IMR-90 (cell line): ENCODE measurements at regions not wholly inside any gene's neighbourhood (a gene's known extent, or its start where the extent isn't known, plus 50 kb on each side); places are given as distances from the start of the nearest gene placed in this dataset.

Experiments
- ATAC-seq: fragments of 200-7000 bp; cut with Tn5 transposase; 2 replicates; pipeline ENCODE4 v1.9.1; 2020; ENCODE audit warnings: low read depth, mild to moderate bottlenecking, moderate library complexity
- BruUV-seq: library from RNA; stranded (reverse); fragments of 400-500 nt; replicated peaks from 2 replicates; lab custom pipeline; 2021; lab: Mats Ljungman, UMichigan
- CTCF ChIA-PET: fragments of 300-600 bp; formaldehyde crosslinking; extraction: SDS; loops from one replicate; lab custom pipeline; 2021; ENCODE audit warnings: antibody characterized with exemption; lab: Yijun Ruan, JAX
- POLR2A ChIA-PET: fragments of 300-600 bp; sonication (Branson Sonifier 250); formaldehyde crosslinking; loops from one replicate; lab custom pipeline; 2022; ENCODE audit warnings: antibody characterized with exemption; ENCODE audit not compliant: unreplicated experiment; lab: Charles Lee
- DNase-seq: peaks from one replicate; pipeline ENCODE4 v3.0.0; 2013
- H2AFZ ChIP-seq: replicated peaks from 2 replicates; pipeline ENCODE3; 2013; ENCODE audit warnings: low read length, mild to moderate bottlenecking; ENCODE audit not compliant: poor library complexity
- H2AK5ac ChIP-seq: 2 replicates; pipeline ENCODE4 v1.6.1; 2013; ENCODE audit warnings: low read depth, low read length, inconsistent platforms
- H2AK9ac ChIP-seq: replicated peaks from 2 replicates; pipeline ENCODE3; 2013; ENCODE audit warnings: mild to moderate bottlenecking, low read depth, low read length, moderate library complexity; ENCODE audit not compliant: poor library complexity
- H2BK120ac ChIP-seq: 2 replicates; pipeline ENCODE4 v1.6.1; 2013; ENCODE audit warnings: low read depth, low read length, inconsistent platforms
- H2BK15ac ChIP-seq: 3 replicates; pipeline ENCODE4 v1.6.1; 2013; ENCODE audit warnings: low read depth, low read length, inconsistent platforms
- H2BK20ac ChIP-seq: 2 replicates; pipeline ENCODE4 v1.6.1; 2013; ENCODE audit warnings: low read depth, mild to moderate bottlenecking, inconsistent platforms, low read length, moderate library complexity
- H2BK5ac ChIP-seq: 2 replicates; pipeline ENCODE4 v1.6.1; 2013; ENCODE audit warnings: mild to moderate bottlenecking, low read depth, low read length, inconsistent platforms; ENCODE audit not compliant: poor library complexity, severe bottlenecking
- H3K14ac ChIP-seq: replicated peaks from 2 replicates; pipeline ENCODE4 v1.6.1; 2013; ENCODE audit warnings: low read depth, low read length, inconsistent platforms
- H3K18ac ChIP-seq: 2 replicates; pipeline ENCODE4 v1.6.1; 2013; ENCODE audit warnings: low read depth, low read length, control low read depth
- H3K23ac ChIP-seq: 2 replicates; pipeline ENCODE4 v1.6.1; 2013; ENCODE audit warnings: low read depth, low read length, inconsistent platforms
- H3K27ac ChIP-seq: 2 replicates; pipeline ENCODE4 v1.5.1; 2013; ENCODE audit warnings: mild to moderate bottlenecking, control low read depth, low read length; ENCODE audit not compliant: insufficient read depth
- H3K27me3 ChIP-seq: 2 replicates; pipeline ENCODE4 v1.6.1; 2013; ENCODE audit warnings: low read length; ENCODE audit not compliant: control insufficient read depth, insufficient read depth
- H3K36me3 ChIP-seq: 2 replicates; pipeline ENCODE4 v1.6.1; 2013; ENCODE audit warnings: low read length, mixed read lengths; ENCODE audit not compliant: control insufficient read depth, insufficient read depth
- H3K4ac ChIP-seq: 2 replicates; pipeline ENCODE4 v1.6.1; 2013; ENCODE audit warnings: low read depth, low read length, inconsistent platforms
- H3K4me1 ChIP-seq: 2 replicates; pipeline ENCODE4 v1.6.1; 2013; ENCODE audit warnings: low read length, mixed read lengths; ENCODE audit not compliant: control insufficient read depth, insufficient read depth
- H3K4me2 ChIP-seq: 2 replicates; pipeline ENCODE4 v1.6.1; 2013; ENCODE audit warnings: low read depth, mild to moderate bottlenecking, control low read depth, low read length, moderate library complexity
- H3K4me3 ChIP-seq: 2 replicates; pipeline ENCODE4 v1.5.1; 2013; ENCODE audit warnings: low read depth, mild to moderate bottlenecking, control low read depth, low read length, moderate library complexity; ENCODE audit not compliant: insufficient read depth
- H3K56ac ChIP-seq: 2 replicates; pipeline ENCODE4 v1.6.1; 2013; ENCODE audit warnings: low read length, inconsistent platforms; ENCODE audit not compliant: insufficient read depth; ENCODE audit errors: extremely low read depth
- H3K79me1 ChIP-seq, 2 experiments: 2 replicates each; pipeline ENCODE4 v1.6.1; 2013; ENCODE audit warnings: low read length in 2 of 2, inconsistent platforms in 1 of 2, low read depth in 1 of 2
- H3K9ac ChIP-seq: 2 replicates; pipeline ENCODE4 v1.6.1; 2013; ENCODE audit warnings: low read depth, low read length, control low read depth
- H3K9me1 ChIP-seq: 2 replicates; pipeline ENCODE4 v1.6.1; 2013; ENCODE audit warnings: low read length, inconsistent platforms; ENCODE audit not compliant: insufficient read depth
- H3K9me3 ChIP-seq: 2 replicates; pipeline ENCODE4 v1.6.1; 2013; ENCODE audit warnings: low read length; ENCODE audit not compliant: control insufficient read depth, insufficient read depth
- H4K20me1 ChIP-seq: 2 replicates; pipeline ENCODE4 v1.6.1; 2013; ENCODE audit warnings: low read length, inconsistent platforms; ENCODE audit not compliant: insufficient read depth
- H4K5ac ChIP-seq: 2 replicates; pipeline ENCODE4 v1.6.1; 2013; ENCODE audit warnings: mild to moderate bottlenecking, low read depth, low read length, control low read depth
- H4K8ac ChIP-seq, 2 experiments: 2 replicates each; pipeline ENCODE4 v1.6.1; 2013; ENCODE audit warnings: low read depth in 2 of 2, low read length in 2 of 2, control low read depth in 1 of 2, inconsistent platforms in 1 of 2
- H4K91ac ChIP-seq: 2 replicates; pipeline ENCODE4 v1.6.1; 2013; ENCODE audit warnings: low read depth, low read length, inconsistent platforms; ENCODE audit not compliant: insufficient read depth
- BHLHE40 ChIP-seq: fragments of 150-350 bp; IDR thresholded peaks from 2 replicates; pipeline ENCODE4 v1.6.1; 2016; ENCODE audit warnings: mild to moderate bottlenecking, low read depth, low read length
- MAZ ChIP-seq: IDR thresholded peaks from 2 replicates; pipeline ENCODE4 v1.6.1; 2012; ENCODE audit warnings: low read depth, mild to moderate bottlenecking, low read length, improper control_type of control experiment, moderate library complexity, borderline replicate concordance
- SMC3 ChIP-seq: fragments of 150-350 bp; IDR thresholded peaks from 2 replicates; pipeline ENCODE4 v1.6.1; 2016; ENCODE audit warnings: low read depth, mild to moderate bottlenecking, antibody characterized with exemption, low read length, moderate library complexity
- WGBS, 2 experiments: methylation state at CpG; one replicate each; pipeline versions ENCODE4 v1.1.5 to v1.1.7; 2013; ENCODE audit warnings: missing lambda C conversion rate in 2 of 2; ENCODE audit not compliant: insufficient read length in 1 of 2; ENCODE audit errors: extremely low coverage in 2 of 2; 5-methylcytosine and 5-hydroxymethylcytosine counted together
- dilution Hi-C: fragments of 300-500 bp; cut with HindIII; formaldehyde crosslinking; loops from one replicate; pipeline ENCODE4 v1.14.3; 2018; ENCODE audit warnings: low sequenced_read_pairs; ENCODE audit not compliant: unreplicated experiment
- in situ Hi-C: fragments of 300-500 bp; cut with MboI; formaldehyde crosslinking; loops from 3 replicates; pipeline ENCODE4 v1.14.3; 2019; ENCODE audit warnings: low sequenced_read_pairs, inconsistent platforms, mixed read lengths
- intact Hi-C: fragments of 100-400 bp; cut with micrococcal nuclease; formaldehyde crosslinking; loops from 2 replicates; pipeline ENCODE4 v1.10.0; 2022
- TF ChIP-seq, protein P1 (sequence below): conservative IDR thresholded peaks from 2 replicates; pipeline ENCODE4 v1.5.1; 2012; ENCODE audit warnings: mild to moderate bottlenecking, low read depth, low read length, improper control_type of control experiment

DNA sequence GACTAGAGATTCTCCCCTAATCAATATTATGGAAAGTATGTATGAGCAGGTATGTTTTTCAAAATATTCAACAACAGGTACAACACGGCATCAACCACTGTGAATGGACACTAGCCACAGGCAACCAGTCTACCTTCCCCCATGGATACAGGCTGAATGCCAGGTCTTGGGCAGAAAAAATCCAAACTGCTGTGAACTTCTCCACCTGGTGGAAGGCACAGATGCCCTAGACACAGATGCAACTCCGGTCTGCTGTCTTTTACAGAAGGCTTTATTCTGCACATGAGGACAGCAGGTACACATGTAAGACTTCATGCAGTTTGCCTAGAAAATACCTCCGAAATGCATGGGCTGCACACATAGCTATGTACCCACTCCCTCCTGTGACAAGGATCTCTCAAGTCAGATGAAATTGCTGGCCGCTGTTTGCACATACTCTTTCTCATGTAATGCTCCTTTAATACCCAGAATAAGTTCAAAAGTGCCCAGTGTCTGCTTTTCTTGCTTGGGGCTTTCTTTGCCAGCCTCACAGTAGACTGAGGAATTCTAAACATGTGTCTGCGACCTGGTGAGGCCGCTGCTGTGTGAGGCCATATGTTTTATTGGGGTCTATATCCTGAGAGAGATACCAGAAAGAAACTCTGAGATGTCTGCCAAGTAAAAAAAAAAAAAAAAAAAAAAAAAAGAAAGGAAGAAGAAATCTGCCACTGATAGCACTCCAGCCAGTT lies 325.9 kb downstream of the FOXO1 start:
- ATAC-seq: no peak
- CTCF ChIA-PET: no interaction called here
- dilution Hi-C loops: no loop called here

More for the DNA sequence above, 325.9 kb downstream of the FOXO1 start:
- no peak overlapping the region for H2AK5ac ChIP-seq
- no peak overlapping the region for H3K4me3 ChIP-seq
- no peak overlapping the region for H3K14ac ChIP-seq
- no peaks in the 10 kb centered on the region; the same call in 1 of the 2 replicates for H3K9me3 ChIP-seq
- H2BK120ac ChIP-seq: no peak overlapping the region
- H3K4me2 ChIP-seq: no peak overlapping the region
- no peaks in the 10 kb centered on the region for H3K27me3 ChIP-seq
- no peak overlapping the region for H3K56ac ChIP-seq
- no TSS peak for BruUV-seq
- no peak overlapping the region for H4K91ac ChIP-seq
- H3K18ac ChIP-seq: no peak overlapping the region
- 40% methylated on average over 1 of the region's 6 CpGs; no CpG with 5 or more reads in 1 of the 2 experiments for WGBS, 2 experiments
- TF ChIP-seq, protein P1, sequence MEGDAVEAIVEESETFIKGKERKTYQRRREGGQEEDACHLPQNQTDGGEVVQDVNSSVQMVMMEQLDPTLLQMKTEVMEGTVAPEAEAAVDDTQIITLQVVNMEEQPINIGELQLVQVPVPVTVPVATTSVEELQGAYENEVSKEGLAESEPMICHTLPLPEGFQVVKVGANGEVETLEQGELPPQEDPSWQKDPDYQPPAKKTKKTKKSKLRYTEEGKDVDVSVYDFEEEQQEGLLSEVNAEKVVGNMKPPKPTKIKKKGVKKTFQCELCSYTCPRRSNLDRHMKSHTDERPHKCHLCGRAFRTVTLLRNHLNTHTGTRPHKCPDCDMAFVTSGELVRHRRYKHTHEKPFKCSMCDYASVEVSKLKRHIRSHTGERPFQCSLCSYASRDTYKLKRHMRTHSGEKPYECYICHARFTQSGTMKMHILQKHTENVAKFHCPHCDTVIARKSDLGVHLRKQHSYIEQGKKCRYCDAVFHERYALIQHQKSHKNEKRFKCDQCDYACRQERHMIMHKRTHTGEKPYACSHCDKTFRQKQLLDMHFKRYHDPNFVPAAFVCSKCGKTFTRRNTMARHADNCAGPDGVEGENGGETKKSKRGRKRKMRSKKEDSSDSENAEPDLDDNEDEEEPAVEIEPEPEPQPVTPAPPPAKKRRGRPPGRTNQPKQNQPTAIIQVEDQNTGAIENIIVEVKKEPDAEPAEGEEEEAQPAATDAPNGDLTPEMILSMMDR: no peak
- TF ChIP-seq MAZ (no peak), SMC3 (no peak), BHLHE40 (no peak)
- no peak overlapping the region for H3K4ac ChIP-seq
- H3K9ac ChIP-seq: no peak overlapping the region
- no peak overlapping the region for H2BK15ac ChIP-seq
- H3K23ac ChIP-seq: no peak overlapping the region
- intact Hi-C loops: no loop called here
- no peak overlapping the region for H2BK5ac ChIP-seq
- H2AFZ ChIP-seq: no peak overlapping the region
- no peak overlapping the region for H4K5ac ChIP-seq
- H3K27ac ChIP-seq: no peak overlapping the region
- H4K20me1 ChIP-seq: no peaks in the 10 kb centered on the region
- no peak overlapping the region for H2AK9ac ChIP-seq
- no peaks in the 10 kb centered on the region for H3K9me1 ChIP-seq
- H2BK20ac ChIP-seq: no peak overlapping the region
- DNase-seq: no peak
- no peak overlapping the region for H4K8ac ChIP-seq
- POLR2A ChIA-PET: no interaction called here
- no peaks in the 10 kb centered on the region for H3K36me3 ChIP-seq
- no peaks in the 10 kb centered on the region for H3K79me1 ChIP-seq
- H3K4me1 ChIP-seq: no peaks in the 10 kb centered on the region
- in situ Hi-C loops: no loop called here
